Type B pancreatic cell (in vitro differentiated cells): ENCODE measurements at regions not wholly inside any gene's neighbourhood (a gene's known extent, or its start where the extent isn't known, plus 50 kb on each side); places are given as distances from the start of the nearest gene placed in this dataset.

Experiments
- DNase-seq: peaks from one replicate; pipeline ENCODE4 v3.0.0; 2021; ENCODE audit warnings: mixed read lengths; ENCODE audit not compliant: unreplicated experiment; ENCODE audit errors: extremely low spot score
- H3K27ac Mint-ChIP-seq: 2 replicates; pipeline ENCODE4 v1.8.0; 2021; ENCODE audit warnings: mild to moderate bottlenecking, mixed read lengths
- H3K27me3 Mint-ChIP-seq: 2 replicates; pipeline ENCODE4 v1.8.0; 2021; ENCODE audit warnings: mixed read lengths
- H3K36me3 Mint-ChIP-seq: 2 replicates; pipeline ENCODE4 v1.8.0; 2021; ENCODE audit warnings: mixed read lengths
- H3K4me1 Mint-ChIP-seq: one replicate; pipeline ENCODE4 v1.8.0; 2021; ENCODE audit warnings: mixed read lengths; ENCODE audit not compliant: unreplicated experiment
- H3K4me3 Mint-ChIP-seq: 2 replicates; pipeline ENCODE4 v1.8.0; 2021; ENCODE audit warnings: mild to moderate bottlenecking, mixed read lengths
- H3K9me3 Mint-ChIP-seq: 2 replicates; pipeline ENCODE4 v1.8.0; 2021; ENCODE audit warnings: mixed read lengths
- TF ChIP-seq, protein P1 (sequence below): fragments of 200-600 bp; sonication (generic); conservative IDR thresholded peaks from 2 replicates; pipeline ENCODE4 v1.5.0; 2021; ENCODE audit warnings: antibody characterized with exemption, mild to moderate bottlenecking

DNA sequence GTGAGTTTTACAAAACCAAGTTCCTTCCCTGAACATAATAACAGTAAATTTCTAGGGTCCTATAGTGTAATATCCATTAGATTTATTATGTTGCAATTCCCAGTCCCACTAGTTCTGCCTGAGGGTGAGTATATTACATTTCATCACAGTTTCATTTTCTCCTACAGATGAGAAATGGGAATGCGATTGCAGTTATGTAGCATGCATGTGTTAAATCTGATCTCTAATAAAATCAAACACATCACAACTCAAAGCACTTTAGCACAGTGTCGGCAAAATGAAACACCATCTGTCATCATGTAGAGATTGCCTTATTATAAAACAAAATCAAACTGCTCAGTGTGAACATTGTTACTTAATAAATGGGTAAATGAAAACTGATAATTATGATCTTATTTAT, 180.5 kb upstream of the TOX3 start:
- TF ChIP-seq, protein P1, sequence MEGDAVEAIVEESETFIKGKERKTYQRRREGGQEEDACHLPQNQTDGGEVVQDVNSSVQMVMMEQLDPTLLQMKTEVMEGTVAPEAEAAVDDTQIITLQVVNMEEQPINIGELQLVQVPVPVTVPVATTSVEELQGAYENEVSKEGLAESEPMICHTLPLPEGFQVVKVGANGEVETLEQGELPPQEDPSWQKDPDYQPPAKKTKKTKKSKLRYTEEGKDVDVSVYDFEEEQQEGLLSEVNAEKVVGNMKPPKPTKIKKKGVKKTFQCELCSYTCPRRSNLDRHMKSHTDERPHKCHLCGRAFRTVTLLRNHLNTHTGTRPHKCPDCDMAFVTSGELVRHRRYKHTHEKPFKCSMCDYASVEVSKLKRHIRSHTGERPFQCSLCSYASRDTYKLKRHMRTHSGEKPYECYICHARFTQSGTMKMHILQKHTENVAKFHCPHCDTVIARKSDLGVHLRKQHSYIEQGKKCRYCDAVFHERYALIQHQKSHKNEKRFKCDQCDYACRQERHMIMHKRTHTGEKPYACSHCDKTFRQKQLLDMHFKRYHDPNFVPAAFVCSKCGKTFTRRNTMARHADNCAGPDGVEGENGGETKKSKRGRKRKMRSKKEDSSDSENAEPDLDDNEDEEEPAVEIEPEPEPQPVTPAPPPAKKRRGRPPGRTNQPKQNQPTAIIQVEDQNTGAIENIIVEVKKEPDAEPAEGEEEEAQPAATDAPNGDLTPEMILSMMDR, result no peak
- no peak overlapping the region for H3K27ac Mint-ChIP-seq
- H3K9me3 Mint-ChIP-seq, result peaks cover 4% of the 10 kb centered on the region
- H3K4me1 Mint-ChIP-seq, result no peaks in the 10 kb centered on the region
- DNase-seq, result no peak
- no peak overlapping the region for H3K4me3 Mint-ChIP-seq
- H3K36me3 Mint-ChIP-seq, result no peaks in the 10 kb centered on the region
- H3K27me3 Mint-ChIP-seq, result peaks cover 12% of the 10 kb centered on the region

DNA sequence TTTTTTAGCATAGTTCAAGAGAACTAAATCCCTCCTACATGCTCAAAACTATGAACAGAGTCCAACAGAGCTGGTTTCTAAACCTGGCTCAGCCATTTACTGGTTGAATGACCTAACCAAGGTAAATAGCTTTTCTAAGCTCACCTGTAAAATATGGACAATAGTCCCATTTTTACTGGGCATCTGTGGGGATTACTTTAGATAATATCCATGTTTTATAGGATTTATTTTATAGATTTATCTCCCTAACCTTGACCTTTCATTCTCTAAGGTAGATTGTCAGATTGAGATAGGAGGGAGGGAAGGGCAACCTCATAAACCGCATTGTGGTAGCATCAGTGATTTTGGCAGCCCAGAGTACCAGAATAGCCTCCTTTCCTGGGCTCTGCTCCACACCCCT, 178.5 kb upstream of the TOX3 start:
- no peak overlapping the region for H3K27ac Mint-ChIP-seq
- TF ChIP-seq, protein P1, result no peak
- no peak overlapping the region for H3K4me3 Mint-ChIP-seq
- DNase-seq, result no peak
- no peaks in the 10 kb centered on the region for H3K36me3 Mint-ChIP-seq
- H3K9me3 Mint-ChIP-seq, result no peaks in the 10 kb centered on the region
- peaks cover 21% of the 10 kb centered on the region for H3K27me3 Mint-ChIP-seq
- H3K4me1 Mint-ChIP-seq, result peaks cover 13% of the 10 kb centered on the region

DNA sequence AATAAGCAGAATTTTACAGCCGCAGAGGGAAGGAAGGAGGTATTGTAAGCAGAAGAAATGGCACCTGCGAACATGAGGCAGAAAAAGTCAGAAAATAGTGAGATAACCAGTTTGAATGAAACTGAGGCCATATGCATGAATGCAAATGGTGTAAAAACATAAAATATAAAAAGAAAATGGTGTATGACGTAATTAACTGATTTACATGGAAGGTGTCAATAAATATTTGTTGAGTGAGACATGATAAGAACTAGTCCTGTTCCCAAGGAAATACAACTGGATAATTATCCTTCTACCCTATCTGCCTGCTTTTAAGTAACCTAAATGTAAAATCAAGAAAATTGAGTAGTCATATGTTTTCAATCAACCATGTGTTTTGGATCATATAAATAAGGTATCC, 178.1 kb upstream of the TOX3 start:
- peaks cover 13% of the 10 kb centered on the region for H3K4me1 Mint-ChIP-seq
- TF ChIP-seq, protein P1, result no peak
- H3K27ac Mint-ChIP-seq, result no peak overlapping the region
- no peaks in the 10 kb centered on the region for H3K9me3 Mint-ChIP-seq
- no peaks in the 10 kb centered on the region for H3K36me3 Mint-ChIP-seq
- peaks cover 21% of the 10 kb centered on the region for H3K27me3 Mint-ChIP-seq
- no peak overlapping the region for H3K4me3 Mint-ChIP-seq
- no peak for DNase-seq

DNA sequence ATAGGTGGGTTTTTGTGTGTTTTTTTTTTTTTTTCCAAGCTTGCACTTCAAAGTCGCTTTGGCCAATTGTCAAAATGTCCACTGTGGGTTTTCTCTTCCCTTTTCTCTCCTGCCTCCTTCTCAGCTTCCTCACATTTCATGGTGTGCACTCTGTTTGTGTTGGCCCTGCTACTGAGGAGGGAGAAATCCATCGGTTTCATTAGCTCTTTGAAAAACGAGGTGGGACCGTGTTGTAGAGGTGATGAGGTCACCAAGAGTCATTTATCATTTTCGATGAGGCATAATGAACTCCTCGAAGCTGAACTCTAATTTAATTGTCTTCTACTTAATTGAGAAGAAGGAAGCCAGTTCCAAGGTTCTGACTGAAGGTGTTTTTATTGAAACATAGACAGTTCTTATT, 174.4 kb upstream of the TOX3 start:
- H3K27me3 Mint-ChIP-seq, result peaks cover 21% of the 10 kb centered on the region
- H3K36me3 Mint-ChIP-seq, result no peaks in the 10 kb centered on the region
- peaks cover 13% of the 10 kb centered on the region for H3K4me1 Mint-ChIP-seq
- no peak overlapping the region for H3K4me3 Mint-ChIP-seq
- TF ChIP-seq, protein P1, result no peak
- no peaks in the 10 kb centered on the region for H3K9me3 Mint-ChIP-seq
- no peak overlapping the region for H3K27ac Mint-ChIP-seq
- no peak for DNase-seq

DNA sequence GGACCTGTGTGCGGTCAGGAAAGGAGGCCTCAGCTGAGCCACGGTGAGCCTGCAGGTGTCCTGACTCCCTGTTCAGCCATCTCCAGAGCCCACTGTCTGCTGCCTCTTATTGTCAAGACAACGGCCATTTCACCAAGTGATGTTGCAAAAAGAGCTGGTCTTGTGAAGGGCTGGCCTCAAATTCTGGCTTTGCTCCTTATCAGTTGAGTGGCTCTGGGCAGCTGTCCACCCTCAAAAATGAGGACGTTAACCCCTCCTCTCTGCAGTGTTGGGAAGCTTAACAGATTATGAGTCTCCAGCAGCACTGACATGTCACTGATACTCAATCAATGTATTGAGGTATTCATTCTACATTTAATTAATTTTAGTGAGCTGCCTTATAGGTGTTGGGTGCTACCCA, 171.1 kb upstream of the TOX3 start:
- TF ChIP-seq, protein P1, result no peak
- H3K36me3 Mint-ChIP-seq, result no peaks in the 10 kb centered on the region
- H3K27ac Mint-ChIP-seq, result no peak overlapping the region
- no peak for DNase-seq
- H3K9me3 Mint-ChIP-seq, result no peaks in the 10 kb centered on the region
- peaks cover 32% of the 10 kb centered on the region for H3K27me3 Mint-ChIP-seq
- peaks cover 19% of the 10 kb centered on the region for H3K4me1 Mint-ChIP-seq
- H3K4me3 Mint-ChIP-seq, result no peak overlapping the region

DNA sequence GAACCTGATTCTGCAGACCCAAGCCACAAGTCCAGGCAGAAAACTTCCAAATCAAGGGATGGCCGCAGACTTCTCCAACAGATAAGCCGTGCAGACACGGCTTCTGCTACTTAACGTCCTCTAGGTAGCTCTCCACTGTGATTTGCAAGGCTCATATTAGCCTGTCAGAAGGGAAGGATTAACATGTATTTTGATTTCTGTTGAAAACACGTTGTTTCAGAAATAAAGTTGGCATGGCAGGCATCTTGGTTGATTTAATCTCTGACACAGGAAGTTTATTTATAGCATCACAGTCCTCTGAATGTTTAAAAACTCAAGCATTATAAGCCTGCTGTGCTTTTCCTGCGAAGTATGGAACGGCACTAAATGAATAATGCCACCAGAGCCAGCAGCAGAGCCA, 166.8 kb upstream of the TOX3 start:
- H3K9me3 Mint-ChIP-seq, result no peaks in the 10 kb centered on the region
- H3K27me3 Mint-ChIP-seq, result peaks cover 36% of the 10 kb centered on the region
- H3K4me1 Mint-ChIP-seq, result peaks cover 6% of the 10 kb centered on the region
- TF ChIP-seq, protein P1, result no peak
- no peak overlapping the region for H3K27ac Mint-ChIP-seq
- no peaks in the 10 kb centered on the region for H3K36me3 Mint-ChIP-seq
- no peak for DNase-seq
- no peak overlapping the region for H3K4me3 Mint-ChIP-seq
